ENCODE measurements at regions not wholly inside any gene's neighbourhood (a gene's known extent, or its start where the extent isn't known, plus 50 kb on each side); places are given as distances from the start of the nearest gene placed in this dataset.

- no peak for DNase-seq (ENCODE audit: low read depth)
- TF ChIP-seq, protein P1, sequence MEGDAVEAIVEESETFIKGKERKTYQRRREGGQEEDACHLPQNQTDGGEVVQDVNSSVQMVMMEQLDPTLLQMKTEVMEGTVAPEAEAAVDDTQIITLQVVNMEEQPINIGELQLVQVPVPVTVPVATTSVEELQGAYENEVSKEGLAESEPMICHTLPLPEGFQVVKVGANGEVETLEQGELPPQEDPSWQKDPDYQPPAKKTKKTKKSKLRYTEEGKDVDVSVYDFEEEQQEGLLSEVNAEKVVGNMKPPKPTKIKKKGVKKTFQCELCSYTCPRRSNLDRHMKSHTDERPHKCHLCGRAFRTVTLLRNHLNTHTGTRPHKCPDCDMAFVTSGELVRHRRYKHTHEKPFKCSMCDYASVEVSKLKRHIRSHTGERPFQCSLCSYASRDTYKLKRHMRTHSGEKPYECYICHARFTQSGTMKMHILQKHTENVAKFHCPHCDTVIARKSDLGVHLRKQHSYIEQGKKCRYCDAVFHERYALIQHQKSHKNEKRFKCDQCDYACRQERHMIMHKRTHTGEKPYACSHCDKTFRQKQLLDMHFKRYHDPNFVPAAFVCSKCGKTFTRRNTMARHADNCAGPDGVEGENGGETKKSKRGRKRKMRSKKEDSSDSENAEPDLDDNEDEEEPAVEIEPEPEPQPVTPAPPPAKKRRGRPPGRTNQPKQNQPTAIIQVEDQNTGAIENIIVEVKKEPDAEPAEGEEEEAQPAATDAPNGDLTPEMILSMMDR (IDR thresholded peaks at IDR 0.05; ENCODE audit: insufficient read depth, low read depth, low read length), result no peak
- H3K4me3 ChIP-seq (ENCODE audit: low read depth, low read length), result no peak overlapping the region
Measured at GRCh38 chr10:78448470-78448869, 414.8 kb downstream of the RPS24 start.

DNA sequence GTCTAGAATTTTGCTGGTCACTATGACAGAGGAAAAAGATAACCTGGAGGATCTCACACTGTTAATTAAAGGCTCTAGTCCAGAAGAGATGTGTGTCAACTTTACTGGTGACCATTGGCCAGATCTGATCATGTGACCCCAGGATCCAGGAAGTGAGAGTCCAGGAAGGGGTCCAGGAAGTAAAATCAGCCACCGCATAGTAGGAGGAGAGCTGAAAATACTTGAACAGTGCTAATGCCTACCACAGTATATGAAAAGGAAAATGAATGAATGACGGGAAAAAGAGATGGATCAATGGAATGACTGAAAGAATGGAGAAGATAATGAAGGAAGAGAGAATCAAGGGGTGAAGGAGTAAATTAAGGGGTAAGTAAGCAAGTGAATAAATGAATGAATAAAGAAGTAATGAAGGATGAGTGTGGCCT is 415.3 kb downstream of the RPS24 start:
- no peak for DNase-seq (ENCODE audit: low read depth)
- TF ChIP-seq, protein P1 (IDR thresholded peaks at IDR 0.05; ENCODE audit: insufficient read depth, low read depth, low read length), result no peak
- no peak overlapping the region for H3K4me3 ChIP-seq (ENCODE audit: low read depth, low read length)

GRCh38 chr10:78449554-78449953 is 415.9 kb downstream of the RPS24 start:
- DNase-seq (ENCODE audit: low read depth), result no peak
- TF ChIP-seq, protein P1 (IDR thresholded peaks at IDR 0.05; ENCODE audit: insufficient read depth, low read depth, low read length), result no peak
- no peak overlapping the region for H3K4me3 ChIP-seq (ENCODE audit: low read depth, low read length)

DNA sequence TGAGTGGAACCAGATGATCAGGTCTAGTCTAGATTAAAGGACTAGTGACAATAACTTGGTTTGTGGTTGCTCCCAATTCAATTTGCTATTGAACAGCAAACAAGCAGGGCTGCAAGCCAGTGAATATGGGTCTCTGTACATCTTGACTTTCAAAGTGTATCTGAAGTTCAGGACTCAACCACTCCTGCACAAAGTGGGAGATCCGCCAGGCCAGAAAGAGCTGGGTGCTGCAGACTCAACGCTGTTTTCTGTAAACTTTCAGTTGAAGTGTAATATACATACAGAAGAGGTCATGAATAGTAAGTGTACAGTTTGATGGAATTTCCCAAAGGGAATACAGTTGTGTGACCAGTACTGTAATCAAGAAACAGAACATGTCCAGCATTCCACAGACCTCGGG is 416.6 kb downstream of the RPS24 start:
- TF ChIP-seq, protein P1 (IDR thresholded peaks at IDR 0.05; ENCODE audit: insufficient read depth, low read depth, low read length), result no peak
- no peak for DNase-seq (ENCODE audit: low read depth)
- no peak overlapping the region for H3K4me3 ChIP-seq (ENCODE audit: low read depth, low read length)

GRCh38 chr10:78450807-78451485 is 417.3 kb downstream of the RPS24 start:
- H3K4me3 ChIP-seq (ENCODE audit: low read depth, low read length), result no peak overlapping the region
- TF ChIP-seq, protein P1 (IDR thresholded peaks at IDR 0.05; ENCODE audit: insufficient read depth, low read depth, low read length), result no peak
- no peak for DNase-seq (ENCODE audit: low read depth)

DNA sequence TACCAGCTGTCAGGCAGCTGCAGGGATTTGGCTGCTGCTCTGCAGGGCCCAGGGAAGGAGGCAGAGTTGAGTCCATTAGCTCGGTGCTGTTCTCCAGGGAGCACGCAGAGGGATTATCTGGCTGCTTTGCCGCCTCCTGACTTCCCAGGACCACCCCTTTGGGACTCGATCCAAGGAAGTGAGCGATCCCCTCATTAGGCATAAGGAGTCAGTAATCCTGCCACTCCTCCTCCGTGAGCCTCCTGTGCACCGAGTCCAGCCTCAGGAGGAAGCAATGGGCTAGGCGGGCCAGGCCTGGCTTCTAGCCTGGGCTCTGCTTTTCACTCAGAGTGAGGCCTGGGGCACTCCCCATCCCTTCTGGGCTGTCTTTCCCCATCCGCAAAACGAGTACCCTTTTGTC is 417.9 kb downstream of the RPS24 start:
- DNase-seq (ENCODE audit: low read depth), result peak; percentile 4
- TF ChIP-seq, protein P1 (IDR thresholded peaks at IDR 0.05; ENCODE audit: insufficient read depth, low read depth, low read length), result no peak
- H3K4me3 ChIP-seq (ENCODE audit: low read depth, low read length), result no peak overlapping the region

- peak; percentile 6 for DNase-seq (ENCODE audit: low read depth)
- H3K4me3 ChIP-seq (ENCODE audit: low read depth, low read length), result no peak overlapping the region
- TF ChIP-seq, protein P1 (IDR thresholded peaks at IDR 0.05; ENCODE audit: insufficient read depth, low read depth, low read length), result no peak
Measured at GRCh38 chr10:78454123-78454645, 420.5 kb downstream of the RPS24 start.

Data from fibroblast of villous mesenchyme (primary cell).